OCI-LY3 (cell line): ENCODE measurements at regions not wholly inside any gene's neighbourhood (a gene's known extent, or its start where the extent isn't known, plus 50 kb on each side); places are given as distances from the start of the nearest gene placed in this dataset.

Experiments used
- EZH2phosphoT487 ChIP-seq: fragments of 200-600 bp; shearing (Covaris generic); IDR thresholded peaks from 2 replicates; pipeline ENCODE4 v1.6.1; 2018; ENCODE audit warnings: antibody characterized with exemption, mixed run types, low read depth
- TF ChIP-seq, protein P1 (sequence below): fragments of 200-600, 300-600 bp; sonication (generic); IDR thresholded peaks from 2 replicates; pipeline ENCODE4 v1.5.1; 2014; ENCODE audit warnings: antibody characterized with exemption, low read length, low read depth

DNA sequence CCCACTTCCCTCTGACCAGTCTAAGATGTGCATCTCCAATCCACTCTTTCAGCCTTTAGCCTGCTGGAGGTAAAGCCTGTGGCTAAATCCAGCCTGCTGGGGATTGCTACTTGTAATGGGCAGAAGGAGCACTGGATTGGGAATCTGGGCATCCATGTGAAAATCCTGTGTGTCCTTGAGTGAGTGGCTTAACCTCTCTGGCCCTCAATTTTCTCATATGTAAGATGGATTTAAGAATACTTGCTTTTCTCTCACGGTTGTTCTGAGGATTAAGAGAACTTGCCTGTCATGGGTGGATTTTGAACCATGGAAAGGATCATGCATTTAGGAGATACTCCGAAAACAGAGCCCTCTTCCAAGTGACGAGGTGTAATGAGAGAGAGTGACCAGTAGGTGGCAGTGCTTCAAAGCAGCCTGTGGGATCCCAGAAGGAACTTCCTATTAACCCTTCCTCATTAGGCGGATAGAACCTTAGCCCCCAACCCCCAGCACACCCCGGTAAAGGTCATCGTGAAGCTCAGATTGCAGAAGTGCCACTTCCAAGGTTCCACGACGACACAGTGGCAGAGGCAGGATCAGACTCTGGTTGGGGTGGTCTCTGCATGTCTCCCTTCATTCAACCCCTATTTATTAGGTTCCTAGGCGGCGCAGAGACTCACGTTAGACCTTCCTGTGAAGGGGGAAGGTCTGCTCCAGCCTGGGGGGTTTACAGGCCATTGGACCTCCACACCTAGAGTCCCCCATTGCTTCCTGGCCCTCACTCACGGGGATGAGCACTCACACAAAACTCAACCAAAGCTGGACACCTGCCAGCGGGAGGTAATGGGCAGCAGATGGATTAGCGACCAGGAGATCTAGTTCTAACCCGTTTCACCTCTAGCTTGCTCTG is 68.7 kb upstream of the ZNF618 start:
- TF ChIP-seq, protein P1, sequence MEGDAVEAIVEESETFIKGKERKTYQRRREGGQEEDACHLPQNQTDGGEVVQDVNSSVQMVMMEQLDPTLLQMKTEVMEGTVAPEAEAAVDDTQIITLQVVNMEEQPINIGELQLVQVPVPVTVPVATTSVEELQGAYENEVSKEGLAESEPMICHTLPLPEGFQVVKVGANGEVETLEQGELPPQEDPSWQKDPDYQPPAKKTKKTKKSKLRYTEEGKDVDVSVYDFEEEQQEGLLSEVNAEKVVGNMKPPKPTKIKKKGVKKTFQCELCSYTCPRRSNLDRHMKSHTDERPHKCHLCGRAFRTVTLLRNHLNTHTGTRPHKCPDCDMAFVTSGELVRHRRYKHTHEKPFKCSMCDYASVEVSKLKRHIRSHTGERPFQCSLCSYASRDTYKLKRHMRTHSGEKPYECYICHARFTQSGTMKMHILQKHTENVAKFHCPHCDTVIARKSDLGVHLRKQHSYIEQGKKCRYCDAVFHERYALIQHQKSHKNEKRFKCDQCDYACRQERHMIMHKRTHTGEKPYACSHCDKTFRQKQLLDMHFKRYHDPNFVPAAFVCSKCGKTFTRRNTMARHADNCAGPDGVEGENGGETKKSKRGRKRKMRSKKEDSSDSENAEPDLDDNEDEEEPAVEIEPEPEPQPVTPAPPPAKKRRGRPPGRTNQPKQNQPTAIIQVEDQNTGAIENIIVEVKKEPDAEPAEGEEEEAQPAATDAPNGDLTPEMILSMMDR: peak; percentile 94
- no peak for TF ChIP-seq EZH2phosphoT487
